Mesendoderm (in vitro differentiated cells): ENCODE measurements at regions not wholly inside any gene's neighbourhood (a gene's known extent, or its start where the extent isn't known, plus 50 kb on each side); places are given as distances from the start of the nearest gene placed in this dataset.
A peak's percentile ranks its signal among the peaks of the same experiment; 100 is the strongest.

Experiments
- DNase-seq: peaks from one replicate; pipeline ENCODE4 v3.0.0; 2013
- H2AK5ac ChIP-seq: 2 replicates; pipeline ENCODE4 v1.6.1; 2013; ENCODE audit warnings: low read length, inconsistent platforms
- H2BK120ac ChIP-seq: 2 replicates; pipeline ENCODE4 v1.6.1; 2013; ENCODE audit warnings: low read depth, mild to moderate bottlenecking, low read length, moderate library complexity, mixed read lengths
- H2BK15ac ChIP-seq: replicated peaks from 2 replicates; pipeline ENCODE4 v1.6.1; 2013; ENCODE audit warnings: low read depth, mild to moderate bottlenecking, moderate library complexity
- H2BK5ac ChIP-seq: 2 replicates; pipeline ENCODE4 v1.6.1; 2013; ENCODE audit warnings: low read length, inconsistent platforms
- H3K18ac ChIP-seq: 2 replicates; pipeline ENCODE4 v1.6.1; 2013; ENCODE audit warnings: mild to moderate bottlenecking, low read length, mixed read lengths
- H3K23ac ChIP-seq: one replicate; pipeline ENCODE4 v1.6.1; 2013; ENCODE audit warnings: low read length
- H3K27ac ChIP-seq: 2 replicates; pipeline ENCODE4 v1.5.1; 2013; ENCODE audit warnings: low read depth, mild to moderate bottlenecking, inconsistent platforms, low read length, moderate library complexity
- H3K27me3 ChIP-seq: 2 replicates; pipeline ENCODE4 v1.6.1; 2013; ENCODE audit warnings: low read length, control low read depth, mild to moderate bottlenecking, inconsistent platforms; ENCODE audit not compliant: insufficient read depth, poor library complexity
- H3K36me3 ChIP-seq: 2 replicates; pipeline ENCODE4 v1.6.1; 2013; ENCODE audit warnings: low read length, inconsistent platforms; ENCODE audit not compliant: control insufficient read depth, insufficient read depth
- H3K4ac ChIP-seq: one replicate; pipeline ENCODE4 v1.6.1; 2013; ENCODE audit warnings: low read depth, mild to moderate bottlenecking, low read length, moderate library complexity
- H3K4me1 ChIP-seq: 2 replicates; pipeline ENCODE4 v1.6.1; 2013; ENCODE audit warnings: low read depth, low read length, inconsistent platforms; ENCODE audit not compliant: control insufficient read depth
- H3K4me2 ChIP-seq: 2 replicates; pipeline ENCODE4 v1.6.1; 2013; ENCODE audit warnings: low read length
- H3K4me3 ChIP-seq: 2 replicates; pipeline ENCODE4 v1.5.1; 2013; ENCODE audit warnings: mild to moderate bottlenecking, low read length
- H3K56ac ChIP-seq: one replicate; pipeline ENCODE4 v1.6.1; 2013; ENCODE audit warnings: low read length
- H3K79me1 ChIP-seq: 2 replicates; pipeline ENCODE4 v1.6.1; 2013; ENCODE audit warnings: low read length, inconsistent platforms
- H3K79me2 ChIP-seq: 2 replicates; pipeline ENCODE4 v1.6.1; 2013; ENCODE audit warnings: mild to moderate bottlenecking, low read length; ENCODE audit not compliant: control insufficient read depth, insufficient read depth
- H3K9ac ChIP-seq: 2 replicates; pipeline ENCODE4 v1.6.1; 2013; ENCODE audit warnings: low read length, inconsistent platforms
- H4K5ac ChIP-seq: one replicate; pipeline ENCODE4 v1.6.1; 2013; ENCODE audit warnings: low read length
- H4K8ac ChIP-seq: one replicate; pipeline ENCODE4 v1.6.1; 2013; ENCODE audit warnings: low read depth, mild to moderate bottlenecking, control low read depth, low read length, moderate library complexity
- WGBS: extraction: QIAGEN DNeasy Blood & Tissue Kit; methylation state at CpG from one replicate; pipeline ENCODE4 v1.1.7; 2013; ENCODE audit warnings: low lambda C conversion rate, missing lambda C conversion rate; ENCODE audit not compliant: insufficient coverage; ENCODE audit errors: extremely low coverage; 5-methylcytosine and 5-hydroxymethylcytosine counted together

GRCh38 chr10:23877791-23878320 lies 331.1 kb upstream of the KIAA1217 start:
- no peak overlapping the region for H4K5ac ChIP-seq
- no peak overlapping the region for H3K4me3 ChIP-seq
- no peak overlapping the region for H3K18ac ChIP-seq
- H3K56ac ChIP-seq, result no peak overlapping the region
- H2BK15ac ChIP-seq, result no peak overlapping the region
- WGBS, result no CpG with 5 or more reads among the region's 10 CpGs
- H3K36me3 ChIP-seq, result no peaks in the 10 kb centered on the region
- H3K79me2 ChIP-seq, result no peaks in the 10 kb centered on the region
- no peaks in the 10 kb centered on the region for H3K4me1 ChIP-seq
- no peak overlapping the region for H2BK120ac ChIP-seq
- no peaks in the 10 kb centered on the region for H3K27me3 ChIP-seq
- H3K27ac ChIP-seq, result no peak overlapping the region
- H2AK5ac ChIP-seq, result no peak overlapping the region
- H3K79me1 ChIP-seq, result no peaks in the 10 kb centered on the region
- no peak overlapping the region for H3K4me2 ChIP-seq
- DNase-seq, result no peak
- H4K8ac ChIP-seq, result no peak overlapping the region
- H3K9ac ChIP-seq, result no peak overlapping the region
- no peak overlapping the region for H3K23ac ChIP-seq
- H2BK5ac ChIP-seq, result no peak overlapping the region
- H3K4ac ChIP-seq, result no peak overlapping the region

GRCh38 chr10:23884670-23885069 lies 324.3 kb upstream of the KIAA1217 start:
- Histone ChIP-seq H2BK5ac (no peak overlapping the region), H3K27me3 (no peaks in the 10 kb centered on the region), H3K79me2 (no peaks in the 10 kb centered on the region), H3K4ac (no peak overlapping the region), H4K8ac (no peak overlapping the region), H3K56ac (no peak overlapping the region), H2BK120ac (no peak overlapping the region), H3K23ac (no peak overlapping the region), H3K9ac (no peak overlapping the region), H4K5ac (no peak overlapping the region), H3K4me2 (no peak overlapping the region), H2AK5ac (no peak overlapping the region), H2BK15ac (no peak overlapping the region), H3K36me3 (no peaks in the 10 kb centered on the region), H3K4me1 (no peaks in the 10 kb centered on the region), H3K79me1 (no peaks in the 10 kb centered on the region), H3K27ac (no peak overlapping the region), H3K4me3 (no peak overlapping the region), H3K18ac (no peak overlapping the region)
- no peak for DNase-seq
- no CpG with 5 or more reads among the region's 2 CpGs for WGBS

- H3K27me3 ChIP-seq, result no peaks in the 10 kb centered on the region
- no peak overlapping the region for H2BK120ac ChIP-seq
- H4K5ac ChIP-seq, result no peak overlapping the region
- WGBS, result no CpG with 5 or more reads among the region's 5 CpGs
- no peaks in the 10 kb centered on the region for H3K79me2 ChIP-seq
- H3K23ac ChIP-seq, result no peak overlapping the region
- no peak overlapping the region for H3K27ac ChIP-seq
- H2BK5ac ChIP-seq, result no peak overlapping the region
- no peaks in the 10 kb centered on the region for H3K79me1 ChIP-seq
- H3K4me3 ChIP-seq, result no peak overlapping the region
- H4K8ac ChIP-seq, result no peak overlapping the region
- H3K4me2 ChIP-seq, result no peak overlapping the region
- no peaks in the 10 kb centered on the region for H3K36me3 ChIP-seq
- no peak overlapping the region for H3K9ac ChIP-seq
- H2AK5ac ChIP-seq, result no peak overlapping the region
- H3K4ac ChIP-seq, result no peak overlapping the region
- H3K18ac ChIP-seq, result no peak overlapping the region
- H3K56ac ChIP-seq, result no peak overlapping the region
- no peak overlapping the region for H2BK15ac ChIP-seq
- no peak for DNase-seq
- H3K4me1 ChIP-seq, result no peaks in the 10 kb centered on the region
Measured at GRCh38 chr10:23885853-23886252, 323.1 kb upstream of the KIAA1217 start.

GRCh38 chr10:23886355-23886754 lies 322.6 kb upstream of the KIAA1217 start:
- no peak overlapping the region for H4K5ac ChIP-seq
- no peaks in the 10 kb centered on the region for H3K79me2 ChIP-seq
- no peak overlapping the region for H3K23ac ChIP-seq
- H2BK15ac ChIP-seq, result no peak overlapping the region
- H3K36me3 ChIP-seq, result no peaks in the 10 kb centered on the region
- H3K27me3 ChIP-seq, result no peaks in the 10 kb centered on the region
- peak; percentile 50 for DNase-seq
- H3K9ac ChIP-seq, result no peak overlapping the region
- no peak overlapping the region for H4K8ac ChIP-seq
- no peaks in the 10 kb centered on the region for H3K4me1 ChIP-seq
- no peak overlapping the region for H3K4me3 ChIP-seq
- H2BK5ac ChIP-seq, result no peak overlapping the region
- H3K4me2 ChIP-seq, result no peak overlapping the region
- H2AK5ac ChIP-seq, result no peak overlapping the region
- H3K4ac ChIP-seq, result no peak overlapping the region
- no CpG with 5 or more reads among the region's 6 CpGs for WGBS
- H3K56ac ChIP-seq, result no peak overlapping the region
- no peak overlapping the region for H3K27ac ChIP-seq
- no peak overlapping the region for H3K18ac ChIP-seq
- H3K79me1 ChIP-seq, result no peaks in the 10 kb centered on the region
- no peak overlapping the region for H2BK120ac ChIP-seq

GRCh38 chr10:23891301-23891700 lies 317.6 kb upstream of the KIAA1217 start:
- H3K4me2 ChIP-seq, result no peak overlapping the region
- H4K8ac ChIP-seq, result no peak overlapping the region
- no peak overlapping the region for H4K5ac ChIP-seq
- H3K27ac ChIP-seq, result no peak overlapping the region
- H2BK15ac ChIP-seq, result no peak overlapping the region
- WGBS, result no CpG with 5 or more reads among the region's 4 CpGs
- H3K18ac ChIP-seq, result no peak overlapping the region
- no peak overlapping the region for H3K9ac ChIP-seq
- H2BK120ac ChIP-seq, result no peak overlapping the region
- H3K79me2 ChIP-seq, result no peaks in the 10 kb centered on the region
- no peaks in the 10 kb centered on the region for H3K27me3 ChIP-seq
- H3K36me3 ChIP-seq, result no peaks in the 10 kb centered on the region
- H3K4me1 ChIP-seq, result no peaks in the 10 kb centered on the region
- no peak overlapping the region for H3K56ac ChIP-seq
- no peak overlapping the region for H2BK5ac ChIP-seq
- no peak overlapping the region for H2AK5ac ChIP-seq
- H3K4me3 ChIP-seq, result no peak overlapping the region
- no peak overlapping the region for H3K23ac ChIP-seq
- no peak for DNase-seq
- no peaks in the 10 kb centered on the region for H3K79me1 ChIP-seq
- H3K4ac ChIP-seq, result no peak overlapping the region

- H3K9ac ChIP-seq, result no peak overlapping the region
- H3K79me2 ChIP-seq, result no peaks in the 10 kb centered on the region
- no peaks in the 10 kb centered on the region for H3K4me1 ChIP-seq
- H4K5ac ChIP-seq, result no peak overlapping the region
- DNase-seq, result no peak
- H3K79me1 ChIP-seq, result no peaks in the 10 kb centered on the region
- H3K4ac ChIP-seq, result no peak overlapping the region
- H3K36me3 ChIP-seq, result no peaks in the 10 kb centered on the region
- no peak overlapping the region for H3K27ac ChIP-seq
- H4K8ac ChIP-seq, result no peak overlapping the region
- no peak overlapping the region for H2BK5ac ChIP-seq
- no peaks in the 10 kb centered on the region for H3K27me3 ChIP-seq
- no peak overlapping the region for H3K23ac ChIP-seq
- H2AK5ac ChIP-seq, result no peak overlapping the region
- no peak overlapping the region for H2BK120ac ChIP-seq
- no peak overlapping the region for H3K4me2 ChIP-seq
- H3K18ac ChIP-seq, result no peak overlapping the region
- no peak overlapping the region for H3K56ac ChIP-seq
- no peak overlapping the region for H2BK15ac ChIP-seq
- H3K4me3 ChIP-seq, result no peak overlapping the region
Measured at GRCh38 chr10:23892296-23892695, 316.6 kb upstream of the KIAA1217 start.
